PC-3 (cell line): ENCODE measurements at regions not wholly inside any gene's neighbourhood (a gene's known extent, or its start where the extent isn't known, plus 50 kb on each side); places are given as distances from the start of the nearest gene placed in this dataset.
"Not testable (repeated sequence)": the region's sequence is repeated elsewhere in the genome, so short reads cannot be mapped to it uniquely, and the experiment has no call there.

Source experiments
- ATAC-seq: fragments of 200-7000 bp; cut with Tn5 transposase; 2 replicates; pipeline ENCODE4 v1.9.1; 2020; ENCODE audit warnings: mild to moderate bottlenecking, moderate library complexity
- BruUV-seq: library from RNA; stranded (reverse); fragments of 400-500 nt; replicated peaks from 2 replicates; lab custom pipeline; 2021; lab: Mats Ljungman, UMichigan
- CTCF ChIA-PET: fragments of 300-600 bp; sonication (Branson Sonifier 250); formaldehyde crosslinking; loops from one replicate; lab custom pipeline; 2022; ENCODE audit warnings: antibody characterized with exemption; lab: Charles Lee
- POLR2A ChIA-PET: fragments of 300-600 bp; sonication (Branson Sonifier 250); formaldehyde crosslinking; loops from one replicate; lab custom pipeline; 2022; ENCODE audit warnings: antibody characterized with exemption; ENCODE audit not compliant: unreplicated experiment; lab: Charles Lee
- DNase-seq: peaks from one replicate; pipeline ENCODE4 v3.0.0-alpha.2; 2015
- H2AFZ ChIP-seq: fragments of 300-600 bp; sonication (generic); 2 replicates; pipeline ENCODE4 v1.6.0; 2016; ENCODE audit warnings: antibody characterized with exemption, low read length
- H3F3A ChIP-seq: fragments of 300-600 bp; sonication (generic); one replicate; pipeline ENCODE4 v1.6.0; 2017; ENCODE audit warnings: antibody characterized with exemption, low read length, control low read depth, mild to moderate bottlenecking; ENCODE audit not compliant: unreplicated experiment
- H3K27ac ChIP-seq: fragments of 300-600 bp; sonication (generic); 2 replicates; pipeline ENCODE4 v1.5.1; 2016; ENCODE audit warnings: mild to moderate bottlenecking, low read length
- H3K27me3 ChIP-seq: fragments of 300-600 bp; sonication (generic); 2 replicates; pipeline ENCODE4 v1.6.1; 2016; ENCODE audit warnings: low read length, mixed read lengths
- H3K36me3 ChIP-seq: fragments of 300-600 bp; sonication (generic); 2 replicates; pipeline ENCODE4 v1.6.1; 2016; ENCODE audit warnings: low read depth, mixed run types, low read length, mixed read lengths
- H3K4me1 ChIP-seq: fragments of 300-600 bp; sonication (generic); 2 replicates; pipeline ENCODE4 v1.5.1; 2016; ENCODE audit warnings: low read length; ENCODE audit not compliant: insufficient read depth
- H3K4me2 ChIP-seq: fragments of 300-600 bp; sonication (generic); 2 replicates; pipeline ENCODE4 v1.6.0; 2016; ENCODE audit warnings: low read length
- H3K4me3 ChIP-seq: fragments of 300-600 bp; sonication (generic); 2 replicates; pipeline ENCODE4 v1.5.1; 2016; ENCODE audit warnings: mild to moderate bottlenecking, low read length, mixed read lengths
- H3K79me2 ChIP-seq: fragments of 300-600 bp; sonication (generic); 2 replicates; pipeline ENCODE4 v1.6.1; 2017; ENCODE audit warnings: low read length, mixed read lengths
- H3K9ac ChIP-seq: fragments of 300-600 bp; sonication (generic); 2 replicates; pipeline ENCODE4 v1.6.0; 2016; ENCODE audit warnings: mild to moderate bottlenecking, low read length
- H3K9me2 ChIP-seq: fragments of 300-600 bp; sonication (generic); replicated peaks from 2 replicates; pipeline ENCODE4 v1.6.1; 2016; ENCODE audit warnings: mixed run types, low read length, mixed read lengths
- H3K9me3 ChIP-seq: fragments of 300-600 bp; sonication (generic); 2 replicates; pipeline ENCODE4 v1.6.1; 2016; ENCODE audit warnings: low read length, mixed read lengths
- H4K20me1 ChIP-seq: fragments of 300-600 bp; sonication (generic); 2 replicates; pipeline ENCODE4 v1.6.1; 2016; ENCODE audit warnings: low read length, mixed read lengths
- EZH2 ChIP-seq: fragments of 300-600 bp; sonication (generic); IDR thresholded peaks from one replicate; pipeline ENCODE4 v1.6.1; 2017; ENCODE audit warnings: antibody characterized with exemption, mild to moderate bottlenecking, low read length; ENCODE audit not compliant: unreplicated experiment
- EZH2phosphoT487 ChIP-seq: fragments of 300-600 bp; sonication (generic); IDR thresholded peaks from 2 replicates; pipeline ENCODE4 v1.6.1; 2018; ENCODE audit warnings: mild to moderate bottlenecking, antibody characterized with exemption, low read length, borderline replicate concordance
- intact Hi-C: fragments of 100-400 bp; cut with micrococcal nuclease; formaldehyde crosslinking; loops from 2 replicates; pipeline ENCODE4 v1.9.0; 2023
- TF ChIP-seq, protein P1 (sequence below): fragments of 300-600 bp; sonication (generic); conservative IDR thresholded peaks from 2 replicates; pipeline ENCODE4 v1.5.1; 2017; ENCODE audit warnings: antibody characterized with exemption, low read depth, mild to moderate bottlenecking, low read length

DNA sequence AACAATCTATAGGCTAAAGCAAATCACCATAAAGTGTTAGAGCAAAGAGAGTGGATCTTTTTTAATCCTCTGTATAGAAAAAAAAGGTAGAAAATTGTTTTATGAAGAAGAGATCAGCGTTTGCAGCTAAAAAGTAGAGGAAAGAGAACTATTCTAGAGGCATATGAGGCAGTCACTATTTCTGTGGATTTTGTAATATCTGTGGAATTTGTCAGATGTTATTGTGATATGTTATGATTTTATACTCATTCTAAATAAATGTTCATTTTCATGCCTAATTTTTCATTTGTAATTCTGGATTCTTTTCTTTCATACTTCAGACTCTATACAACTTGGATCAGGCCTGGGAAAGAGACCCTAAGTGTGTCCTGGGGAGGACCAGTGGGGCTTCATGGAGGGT is 295.0 kb upstream of the LYZL1 start:
- Histone ChIP-seq H3F3A (no peaks in the 10 kb centered on the region), H3K79me2 (no peaks in the 10 kb centered on the region), H2AFZ (no peak overlapping the region), H3K9me3 (no peaks in the 10 kb centered on the region), H3K9ac (no peak overlapping the region), H3K4me3 (no peak overlapping the region), H3K4me2 (no peak overlapping the region), H3K4me1 (peaks cover 29% of the 10 kb centered on the region), H4K20me1 (no peaks in the 10 kb centered on the region), H3K27me3 (no peaks in the 10 kb centered on the region), H3K9me2 (no peaks in the 10 kb centered on the region), H3K27ac (no peak overlapping the region), H3K36me3 (no peaks in the 10 kb centered on the region)
- ChIA-PET CTCF (no interaction called here), POLR2A (no interaction called here)
- DNase-seq (no peak), ATAC-seq (no peak)
- intact Hi-C loops, result loop anchor here (5.0 kb wide), 3 partner anchors 113 to 332 kb away; partner anchors contain the start of gene BAMBI
- BruUV-seq, result no TSS peak
- no peak for TF ChIP-seq EZH2phosphoT487
- TF ChIP-seq, protein P1, sequence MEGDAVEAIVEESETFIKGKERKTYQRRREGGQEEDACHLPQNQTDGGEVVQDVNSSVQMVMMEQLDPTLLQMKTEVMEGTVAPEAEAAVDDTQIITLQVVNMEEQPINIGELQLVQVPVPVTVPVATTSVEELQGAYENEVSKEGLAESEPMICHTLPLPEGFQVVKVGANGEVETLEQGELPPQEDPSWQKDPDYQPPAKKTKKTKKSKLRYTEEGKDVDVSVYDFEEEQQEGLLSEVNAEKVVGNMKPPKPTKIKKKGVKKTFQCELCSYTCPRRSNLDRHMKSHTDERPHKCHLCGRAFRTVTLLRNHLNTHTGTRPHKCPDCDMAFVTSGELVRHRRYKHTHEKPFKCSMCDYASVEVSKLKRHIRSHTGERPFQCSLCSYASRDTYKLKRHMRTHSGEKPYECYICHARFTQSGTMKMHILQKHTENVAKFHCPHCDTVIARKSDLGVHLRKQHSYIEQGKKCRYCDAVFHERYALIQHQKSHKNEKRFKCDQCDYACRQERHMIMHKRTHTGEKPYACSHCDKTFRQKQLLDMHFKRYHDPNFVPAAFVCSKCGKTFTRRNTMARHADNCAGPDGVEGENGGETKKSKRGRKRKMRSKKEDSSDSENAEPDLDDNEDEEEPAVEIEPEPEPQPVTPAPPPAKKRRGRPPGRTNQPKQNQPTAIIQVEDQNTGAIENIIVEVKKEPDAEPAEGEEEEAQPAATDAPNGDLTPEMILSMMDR, result no peak
- TF ChIP-seq EZH2, result no peak

DNA sequence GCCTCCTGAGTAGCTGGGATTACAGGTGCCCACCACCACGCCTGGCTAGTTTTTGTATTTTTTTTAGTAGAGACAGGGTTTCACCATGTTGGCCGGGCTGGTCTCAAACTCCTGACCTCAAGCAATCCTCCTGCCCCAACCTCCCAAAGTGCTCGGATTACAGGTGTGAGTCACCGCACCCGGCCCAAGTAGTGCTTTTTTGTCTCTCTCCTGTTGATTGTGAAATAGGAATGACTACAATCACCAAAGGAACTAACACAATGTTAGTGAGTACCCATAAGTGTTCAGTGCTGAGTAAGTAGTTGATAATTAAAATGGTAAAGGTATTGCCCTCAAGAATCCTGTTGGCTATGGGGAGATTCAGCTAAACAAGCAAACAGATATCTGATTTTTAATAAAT is 294.1 kb upstream of the LYZL1 start:
- intact Hi-C loops, result loop anchor here (5.0 kb wide), 3 partner anchors 112 to 333 kb away; partner anchors contain the start of gene BAMBI
- peak; percentile 22 for DNase-seq
- H3K9me3 ChIP-seq, result not testable (repeated sequence)

DNA sequence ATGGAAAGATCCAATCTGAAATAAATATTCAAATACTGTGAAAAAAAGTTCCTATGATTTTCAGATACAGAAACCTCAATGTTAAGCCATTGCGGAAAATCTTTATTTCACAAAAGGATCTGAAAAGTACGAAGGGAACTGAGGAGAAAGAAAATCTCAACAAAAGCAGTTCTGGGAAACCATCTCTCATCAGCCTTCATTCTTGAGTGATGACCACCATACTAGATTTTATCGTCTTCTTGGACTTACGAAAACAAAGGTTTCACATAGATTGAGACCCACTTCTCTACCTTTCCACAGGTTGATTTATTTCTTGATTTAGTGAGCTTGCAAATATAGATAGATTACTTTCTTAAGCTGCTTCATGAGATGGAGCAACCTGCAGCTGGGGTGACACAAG is 293.4 kb upstream of the LYZL1 start:
- no peak overlapping the region for H3K4me3 ChIP-seq
- no peaks in the 10 kb centered on the region for H3K36me3 ChIP-seq

More for the DNA sequence above, 294.1 kb upstream of the LYZL1 start:
- H2AFZ ChIP-seq, H4K20me1 ChIP-seq, H3K9me2 ChIP-seq, H3F3A ChIP-seq, H3K27me3 ChIP-seq, H3K9ac ChIP-seq, H3K79me2 ChIP-seq, H3K4me2 ChIP-seq, H3K36me3 ChIP-seq, POLR2A ChIA-PET, CTCF ChIA-PET, BruUV-seq, H3K27ac ChIP-seq, H3K4me3 ChIP-seq, ATAC-seq: not testable (repeated sequence)
- H3K4me1 ChIP-seq, result peaks cover 29% of the 10 kb centered on the region

More for the DNA sequence above, 293.4 kb upstream of the LYZL1 start:
- POLR2A ChIA-PET, result no interaction called here
- Histone ChIP-seq H3K4me1 (peaks cover 29% of the 10 kb centered on the region), H3K79me2 (no peaks in the 10 kb centered on the region), H4K20me1 (no peaks in the 10 kb centered on the region), H2AFZ (no peak overlapping the region), H3K9ac (no peak overlapping the region), H3K27ac (no peak overlapping the region), H3K9me2 (no peaks in the 10 kb centered on the region), H3K9me3 (no peaks in the 10 kb centered on the region), H3K4me2 (no peak overlapping the region), H3K27me3 (no peaks in the 10 kb centered on the region), H3F3A (no peaks in the 10 kb centered on the region)
- no peak for TF ChIP-seq EZH2
- TF ChIP-seq EZH2phosphoT487, result no peak
- TF ChIP-seq, protein P1, result no peak
- BruUV-seq, result no TSS peak
- CTCF ChIA-PET, result no interaction called here
- ATAC-seq (no peak), DNase-seq (no peak)
- intact Hi-C loops, result no loop called here
